NCI-H345 (cell line): ENCODE measurements at regions not wholly inside any gene's neighbourhood (a gene's known extent, or its start where the extent isn't known, plus 50 kb on each side); places are given as distances from the start of the nearest gene placed in this dataset.
"Not testable (repeated sequence)": the region's sequence is repeated elsewhere in the genome, so short reads cannot be mapped to it uniquely, and the experiment has no call there.

Source experiments
- DNase-seq: peaks from one replicate; lab custom pipeline; 2025; lab: John Stamatoyannopoulos, UW

- DNase-seq: peak; percentile 8
These were observed 50.6 kb upstream of the FER start for GRCh38 chr5:108696951-108697715.

- DNase-seq: no peak
These were observed 51.3 kb upstream of the FER start for GRCh38 chr5:108696407-108696806.

- DNase-seq: no peak
These were observed 59.2 kb upstream of the FER start for GRCh38 chr5:108688485-108688884.

DNA sequence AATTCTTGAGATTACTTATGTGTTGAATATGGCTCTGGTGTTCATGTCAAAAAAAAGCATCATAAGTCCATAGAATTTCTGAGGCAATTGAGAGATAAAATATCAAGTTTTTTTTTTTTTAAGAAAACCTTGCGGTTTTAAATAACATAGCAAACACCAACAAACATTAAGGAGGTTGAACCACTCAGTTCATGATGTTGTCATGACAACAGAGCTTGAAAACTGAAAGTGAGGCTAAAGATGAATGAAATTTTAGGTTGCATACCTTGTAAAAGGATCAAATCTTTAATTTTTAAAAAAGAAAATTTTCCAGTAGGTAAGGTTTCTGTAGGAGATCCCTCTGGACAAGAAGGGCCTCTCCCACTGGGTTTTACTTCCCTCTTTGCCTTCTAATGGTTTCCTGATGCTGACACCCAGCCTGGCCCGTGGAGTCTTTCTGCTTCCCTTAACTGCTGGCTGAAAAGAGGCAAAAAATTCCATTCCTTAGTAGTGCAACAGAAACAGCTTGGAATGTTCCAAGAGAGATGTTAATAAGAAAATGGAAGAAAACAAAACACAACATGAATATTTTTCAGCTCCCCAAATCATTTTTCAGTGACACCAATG lies 60.0 kb upstream of the FER start:
- DNase-seq: no peak

- no peak for DNase-seq
These were observed 61.0 kb upstream of the FER start for GRCh38 chr5:108686676-108687075.

- not testable (repeated sequence) for DNase-seq
These were observed 62.1 kb upstream of the FER start for GRCh38 chr5:108685448-108686216.

GRCh38 chr5:108681079-108681921 lies 66.4 kb upstream of the FER start:
- peak; percentile 16 for DNase-seq

DNA sequence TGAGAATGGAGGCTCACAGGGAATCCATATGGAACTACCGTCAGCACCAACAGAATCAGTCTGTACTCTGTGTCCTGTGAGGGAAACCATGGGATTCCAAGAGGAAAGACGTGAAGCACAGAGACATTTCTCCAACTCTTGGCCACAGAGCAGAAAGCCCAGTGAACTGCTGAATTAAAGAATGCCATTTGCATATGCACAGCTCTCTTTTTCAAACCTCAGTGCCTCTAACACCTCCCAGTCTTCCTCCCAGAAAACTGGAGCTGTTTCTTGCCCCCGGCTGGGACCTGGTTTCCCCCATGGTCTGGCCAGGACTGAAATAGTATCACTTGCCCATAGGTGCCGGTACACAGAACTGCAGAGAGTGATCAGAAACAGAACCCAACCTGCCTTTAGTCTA lies 69.6 kb upstream of the FER start:
- DNase-seq: no peak

GRCh38 chr5:108675736-108676135 lies 72.0 kb upstream of the FER start:
- DNase-seq: no peak

DNA sequence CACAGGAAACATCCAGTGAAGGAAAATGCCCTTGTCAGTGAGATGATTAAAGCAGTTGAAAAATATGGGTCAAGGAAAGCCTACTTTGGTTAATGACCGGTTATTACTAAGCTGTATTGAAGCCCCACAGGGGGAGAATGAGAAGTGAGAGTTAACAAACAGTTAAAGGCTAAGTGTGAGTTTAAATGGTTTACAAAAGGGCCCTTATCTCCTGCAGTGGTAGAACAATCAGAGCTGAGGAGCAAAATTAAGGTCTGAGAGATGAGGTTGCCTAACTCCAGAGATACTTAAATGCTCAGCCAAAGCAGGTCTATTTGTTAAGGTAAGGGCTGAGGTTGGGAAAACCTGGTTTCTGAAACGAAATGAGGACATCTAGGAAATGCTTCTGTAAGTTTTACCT lies 75.1 kb upstream of the FER start:
- DNase-seq: no peak

- no peak for DNase-seq
These were observed 77.0 kb upstream of the FER start for GRCh38 chr5:108670591-108671289.

DNA sequence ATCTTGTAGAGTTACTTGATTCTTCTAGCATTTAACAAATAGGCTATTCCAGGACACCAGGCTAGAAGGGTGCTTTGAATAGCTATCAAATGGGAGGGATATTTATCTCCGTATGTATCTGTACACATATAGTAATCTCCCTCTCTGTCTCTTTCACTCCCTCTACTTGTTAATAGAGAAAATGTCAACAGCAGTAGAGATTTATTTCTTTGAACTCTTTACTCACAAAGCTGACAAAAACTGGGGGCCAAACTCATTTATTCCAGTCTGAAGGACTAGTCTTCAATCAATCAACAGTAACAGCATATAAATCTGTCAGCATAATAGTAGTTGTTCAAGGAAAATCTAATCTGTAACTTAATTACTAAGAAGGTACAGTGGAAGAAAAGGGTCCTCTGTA lies 78.2 kb upstream of the FER start:
- DNase-seq: no peak

DNA sequence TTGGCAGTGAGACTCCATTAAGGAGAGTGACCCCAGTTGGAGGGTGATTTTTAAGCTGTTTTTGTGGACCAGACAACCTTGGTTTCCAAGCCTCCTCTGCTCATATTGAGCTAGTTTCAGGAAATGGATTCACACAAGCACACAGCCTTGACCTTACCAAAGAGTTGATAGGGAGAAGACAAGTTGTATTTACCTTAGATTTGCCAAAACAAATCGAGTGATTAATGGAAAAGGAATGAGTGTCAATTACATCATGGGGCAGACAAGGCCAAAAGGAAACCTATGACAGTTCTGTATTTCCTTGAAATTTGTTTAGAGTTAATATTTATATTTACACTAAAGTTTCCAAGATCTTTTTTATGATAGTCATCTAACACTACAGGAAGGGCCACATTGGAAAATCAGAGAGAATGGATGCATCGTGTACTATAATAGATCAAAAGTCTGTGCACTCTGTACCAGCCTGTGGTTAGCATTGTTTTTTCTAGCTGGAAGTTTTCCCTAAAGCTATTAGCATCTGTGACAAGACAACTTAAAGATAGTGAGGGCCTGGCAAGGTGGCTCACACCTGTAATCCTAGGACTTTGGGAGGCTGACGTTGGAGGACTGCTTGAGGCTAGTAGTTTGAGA lies 86.0 kb upstream of the FER start:
- no peak for DNase-seq

DNA sequence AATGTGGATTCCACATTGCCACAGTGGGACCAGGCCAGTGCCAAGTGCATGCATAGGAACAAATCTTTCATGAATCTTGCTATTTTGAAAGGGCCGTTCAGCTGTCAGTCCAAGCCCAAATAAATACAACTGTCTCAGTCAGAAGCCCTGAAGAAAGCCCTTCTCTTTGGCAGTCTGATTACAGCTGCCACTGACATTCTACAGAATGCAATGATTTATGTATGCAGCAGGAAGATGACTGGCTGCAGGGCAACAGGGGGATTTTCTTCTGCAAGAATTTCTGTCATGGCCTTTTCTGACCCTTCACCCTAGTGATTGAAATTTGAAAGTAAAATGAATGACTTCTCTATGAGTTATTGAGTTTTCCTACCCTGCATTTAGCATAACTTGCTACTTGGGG lies 86.7 kb upstream of the FER start:
- no peak for DNase-seq

GRCh38 chr5:108660291-108660690 lies 87.4 kb upstream of the FER start:
- DNase-seq: no peak

- DNase-seq: no peak
These were observed 88.2 kb upstream of the FER start for GRCh38 chr5:108659531-108659930.

GRCh38 chr5:108655750-108656450 lies 91.8 kb upstream of the FER start:
- DNase-seq: no peak

DNA sequence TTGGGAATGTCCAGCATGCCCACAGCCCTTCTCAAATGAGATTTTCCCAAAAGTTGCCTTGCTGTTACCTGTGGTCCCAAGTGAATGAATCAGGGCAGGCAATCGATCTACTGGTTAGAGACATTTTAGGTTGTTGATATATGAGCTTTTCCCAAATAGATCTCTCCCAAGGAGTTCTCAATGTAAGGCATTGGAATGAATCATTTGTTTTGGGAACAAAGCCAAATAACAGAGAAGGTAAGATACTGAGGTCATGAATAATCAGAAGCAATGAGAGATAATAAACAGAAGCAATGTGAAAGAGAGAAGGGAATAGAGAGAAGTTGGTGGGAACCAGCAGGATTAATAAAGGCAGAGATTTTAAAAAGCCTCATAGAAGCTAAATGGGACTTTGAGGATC lies 93.6 kb upstream of the FER start:
- DNase-seq: no peak

DNA sequence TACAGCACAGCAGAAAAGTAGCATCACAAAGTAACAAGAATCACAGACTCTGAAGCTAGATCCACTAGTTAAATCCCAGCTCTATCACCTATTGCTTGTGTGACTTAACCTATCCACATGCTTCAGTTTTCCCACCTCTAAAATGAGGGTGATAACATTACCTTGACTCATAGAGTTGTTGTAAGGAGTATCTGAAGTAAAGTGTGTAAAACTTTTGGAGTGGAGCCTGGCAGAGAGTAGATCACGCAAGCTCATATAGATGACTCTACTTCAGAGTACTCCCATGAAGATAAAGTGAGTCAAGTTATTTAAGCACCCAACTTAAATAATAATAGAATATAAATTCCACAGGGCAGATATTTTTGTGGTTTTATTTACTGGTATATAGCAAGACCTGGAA lies 94.5 kb upstream of the FER start:
- DNase-seq: no peak

GRCh38 chr5:108650997-108651396 lies 96.7 kb upstream of the FER start:
- DNase-seq: no peak

DNA sequence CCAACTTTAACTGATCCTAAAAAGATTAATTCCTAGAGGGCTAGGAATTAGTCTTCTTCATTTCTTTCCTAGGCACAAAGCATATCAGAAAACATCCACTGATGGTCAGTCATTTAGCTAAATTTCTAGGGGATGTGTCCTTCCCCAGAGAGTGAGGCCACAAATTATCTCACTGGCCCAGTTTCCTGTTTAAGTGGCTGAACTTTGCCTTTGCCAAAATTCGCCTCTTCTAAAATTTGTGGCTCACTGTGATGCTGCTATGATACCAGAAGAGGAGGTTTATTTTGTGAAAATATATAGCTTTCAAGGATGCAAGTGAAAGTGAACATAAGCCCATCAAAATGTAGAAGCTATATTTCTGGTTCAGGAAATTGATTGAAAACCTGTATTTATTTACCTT lies 98.1 kb upstream of the FER start:
- no peak for DNase-seq
